HepG2 (cell line): ENCODE measurements at regions not wholly inside any gene's neighbourhood (a gene's known extent, or its start where the extent isn't known, plus 50 kb on each side); places are given as distances from the start of the nearest gene placed in this dataset.

Experiments
- ATAC-seq: fragments of 200-7000 bp; cut with Tn5 transposase; 3 replicates; pipeline ENCODE4 v1.9.1; 2020; ENCODE audit warnings: mild to moderate bottlenecking, moderate library complexity
- BruUV-seq: library from RNA; stranded (reverse); fragments of 400-500 nt; replicated peaks from 2 replicates; lab custom pipeline; 2021; lab: Mats Ljungman, UMichigan
- CTCF ChIA-PET: fragments of 300-600 bp; formaldehyde crosslinking; extraction: SDS; loops from one replicate; lab custom pipeline; 2021; ENCODE audit warnings: low total read pairs, inconsistent platforms, low intra/inter-chr PET ratio; lab: Yijun Ruan, JAX
- POLR2A ChIA-PET: fragments of 350-600 bp; sonication (Branson Sonifier 250); formaldehyde crosslinking; loops from one replicate; lab custom pipeline; 2020; ENCODE audit warnings: antibody characterized with exemption, inconsistent platforms; lab: Yijun Ruan, JAX
- DNase-seq: peaks from one replicate; pipeline ENCODE4 v3.0.0-alpha.2; 2015; ENCODE audit warnings: low spot score
- FAIRE-seq: peaks from 3 replicates; lab custom pipeline; 2011; peaks lifted over from hg19 to GRCh38; lab: Jason Lieb, UNC
- H2AFZ ChIP-seq: one replicate; pipeline ENCODE4 v1.6.1; 2011; ENCODE audit warnings: low read length, inconsistent platforms
- H3K27ac ChIP-seq: fragments of 300-600 bp; 3 replicates; pipeline ENCODE4 v1.8.0; 2011; ENCODE audit warnings: mixed run types, mild to moderate bottlenecking, mixed read lengths, low read length, inconsistent platforms; ENCODE audit not compliant: insufficient read depth; ENCODE audit errors: extremely low read length
- H3K27me3 ChIP-seq, 2 experiments: fragments of 200-600 bp in 1 of 2; 2 replicates in 1 of 2; 3 replicates in 1 of 2; pipeline versions ENCODE4 v1.6.0 to v1.8.0; 2011; ENCODE audit warnings: low read length in 2 of 2, mild to moderate bottlenecking in 2 of 2, moderate library complexity in 2 of 2, inconsistent platforms in 1 of 2; ENCODE audit not compliant: insufficient read depth in 2 of 2, control insufficient read depth in 1 of 2
- H3K36me3 ChIP-seq, 2 experiments: fragments of 200-600 bp in 1 of 2; replicated peaks in 1 of 2; 2 replicates in 1 of 2; 3 replicates in 1 of 2; pipeline versions ENCODE4 v1.5.1 to v1.8.0; 2011; ENCODE audit warnings: low read length in 2 of 2, inconsistent platforms in 1 of 2; ENCODE audit not compliant: insufficient read depth in 2 of 2, control insufficient read depth in 1 of 2
- H3K4me1 ChIP-seq: 2 replicates; pipeline ENCODE4 v1.5.1; 2012; ENCODE audit warnings: low read length, inconsistent platforms; ENCODE audit not compliant: insufficient read depth
- H3K4me2 ChIP-seq: 2 replicates; pipeline ENCODE4 v1.6.0; 2011; ENCODE audit warnings: low read depth, low read length, inconsistent platforms
- H3K4me3 ChIP-seq, 3 experiments: fragments of 200-600 bp in 1 of 3; sonication (generic), shearing (Covaris generic) in 1 of 3; replicated peaks in 1 of 3; 2 replicates each; pipeline ENCODE4 v1.5.1; 2011 to 2016; ENCODE audit warnings: low read length in 3 of 3, inconsistent platforms in 2 of 3, low read depth in 2 of 3, mild to moderate bottlenecking in 2 of 3, control low read depth in 1 of 3, mixed read lengths in 1 of 3; ENCODE audit not compliant: insufficient read depth in 1 of 3
- H3K79me2 ChIP-seq: one replicate; pipeline ENCODE4 v1.6.1; 2011; ENCODE audit warnings: low read length, inconsistent platforms; ENCODE audit not compliant: insufficient read depth
- H3K9ac ChIP-seq: 2 replicates; pipeline ENCODE4 v1.6.0; 2011; ENCODE audit warnings: mild to moderate bottlenecking, low read depth, low read length, inconsistent platforms; ENCODE audit not compliant: insufficient read depth
- H3K9me3 ChIP-seq: 2 replicates; pipeline ENCODE4 v1.5.1; 2012; ENCODE audit warnings: mild to moderate bottlenecking, low read length
- H4K20me1 ChIP-seq: 2 replicates; pipeline ENCODE4 v1.6.0; 2011; ENCODE audit warnings: inconsistent platforms, mild to moderate bottlenecking, low read length, moderate library complexity; ENCODE audit not compliant: insufficient read depth
- NBN ChIP-seq: fragments of 450-650 bp; conservative IDR thresholded peaks from 2 replicates; pipeline ENCODE4 v1.6.1; 2017
- ZKSCAN1 ChIP-seq: fragments of 150-350 bp; IDR thresholded peaks from 2 replicates; pipeline ENCODE4 v1.6.1; 2014; ENCODE audit warnings: low read length
- ZSCAN31 ChIP-seq: sonication (generic); formaldehyde crosslinking; IDR thresholded peaks from 2 replicates; pipeline ENCODE4 v1.5.0; 2020; ENCODE audit warnings: low read depth, mild to moderate bottlenecking, missing genetic modification reagents
- WGBS: methylation state at CpG from one replicate; pipeline ENCODE4 v1.1.6; 2017; ENCODE audit warnings: low lambda C conversion rate; 5-methylcytosine and 5-hydroxymethylcytosine counted together
- in situ Hi-C: cut with HindIII; loops from 2 replicates; pipeline ENCODE4 v1.10.0; 2017; ENCODE audit warnings: low pct_unique_long_range_greater_than_20kb; ENCODE audit not compliant: extremely low pct_ligation_motif_present
- intact Hi-C: fragments of 100-400 bp; cut with micrococcal nuclease; formaldehyde crosslinking; loops from one replicate; pipeline ENCODE4 v1.10.0; 2022; ENCODE audit not compliant: unreplicated experiment

DNA sequence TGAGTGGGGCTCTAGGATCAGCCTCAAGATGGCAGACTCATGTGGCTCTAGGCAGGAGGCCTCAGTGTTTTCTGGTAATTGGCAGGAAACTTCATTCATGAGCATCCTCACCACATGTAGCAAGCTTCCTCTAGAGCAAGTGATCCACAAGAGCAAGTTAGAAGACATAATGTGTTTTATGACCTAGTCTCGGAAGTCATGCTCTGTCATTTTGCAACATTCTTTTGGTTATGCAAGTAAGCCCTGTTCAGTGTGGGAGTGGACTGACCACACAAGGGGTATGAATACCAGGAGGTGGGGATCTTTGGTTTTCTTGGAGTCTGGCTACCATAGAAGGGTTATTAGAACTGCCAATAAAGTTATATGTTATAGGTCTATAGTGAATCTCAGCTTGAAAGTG lies 66.8 kb upstream of the STK39 start:
- CTCF ChIA-PET, result no interaction called here
- no peaks in the 10 kb centered on the region for H4K20me1 ChIP-seq
- FAIRE-seq (no peak), ATAC-seq (no peak)
- no peaks in the 10 kb centered on the region for H3K4me1 ChIP-seq
- no peak overlapping the region for H3K9ac ChIP-seq
- no peaks in the 10 kb centered on the region for H3K36me3 ChIP-seq
- WGBS, result 37% methylated on average over 1 of the region's 1 CpG
- H2AFZ ChIP-seq, result no peak overlapping the region
- TF ChIP-seq ZSCAN31 (CRISPR knock-in tag), result no peak
- TF ChIP-seq, all 625 proteins: peak for 0
- POLR2A ChIA-PET, result no interaction called here
- in situ Hi-C loops (no loop called here), intact Hi-C loops (no loop called here)
- no peak overlapping the region for H3K4me3 ChIP-seq
- no peaks in the 10 kb centered on the region for H3K9me3 ChIP-seq
- BruUV-seq, result no TSS peak
- H3K27me3 ChIP-seq, result no peaks in the 10 kb centered on the region; a peak in 1 of 5 replicates
- H3K79me2 ChIP-seq, result no peaks in the 10 kb centered on the region
- H3K27ac ChIP-seq, result no peak overlapping the region
- no peak for DNase-seq
- H3K4me2 ChIP-seq, result no peak overlapping the region

DNA sequence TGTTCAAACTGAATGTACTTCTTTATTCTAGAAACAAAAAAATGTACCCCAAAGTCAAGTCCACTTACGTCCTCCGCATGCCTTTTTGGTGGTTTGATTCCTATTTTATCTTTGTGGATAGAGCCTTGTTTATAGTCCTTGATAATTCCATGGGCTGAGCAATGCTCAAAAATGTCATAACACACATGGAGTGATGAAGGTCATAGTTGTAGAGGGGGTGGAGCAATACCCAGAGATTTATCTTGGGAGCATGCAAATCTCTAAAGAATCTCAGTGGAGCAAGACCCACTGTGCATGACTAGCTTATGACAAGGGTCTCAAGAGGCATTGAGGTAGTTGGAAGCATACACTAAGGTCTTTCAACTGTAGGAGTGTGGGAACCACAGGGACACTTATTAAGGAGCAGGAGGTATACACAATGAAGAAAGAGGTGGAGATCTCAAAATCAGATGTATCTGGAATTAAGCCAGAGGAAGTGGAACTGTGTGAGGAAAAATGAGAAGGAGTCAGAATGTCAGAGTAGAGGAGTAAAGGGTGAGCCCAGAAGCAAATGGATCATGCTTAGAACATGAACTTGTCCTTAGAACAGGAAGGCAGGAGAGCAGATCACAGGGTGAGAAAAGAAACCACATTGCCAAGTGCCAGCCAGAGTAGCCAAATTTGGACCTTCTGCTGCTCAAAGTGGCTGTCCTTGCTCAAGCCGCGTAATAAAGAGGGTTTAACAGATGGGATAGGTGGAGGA lies 68.1 kb upstream of the STK39 start:
- WGBS, result 81% methylated on average over 4 of the region's 4 CpGs
- CTCF ChIA-PET, result no interaction called here
- no peak overlapping the region for H3K4me3 ChIP-seq
- DNase-seq (no peak), FAIRE-seq (no peak), ATAC-seq (no peak)
- POLR2A ChIA-PET, result no interaction called here
- H3K4me2 ChIP-seq, result no peak overlapping the region
- no peaks in the 10 kb centered on the region for H3K36me3 ChIP-seq
- no TSS peak for BruUV-seq
- no peak overlapping the region for H3K27ac ChIP-seq
- no peaks in the 10 kb centered on the region for H3K9me3 ChIP-seq
- in situ Hi-C loops, result no loop called here
- no peak overlapping the region for H2AFZ ChIP-seq
- H3K9ac ChIP-seq, result no peak overlapping the region
- 0 out of 2 replicates have a peak, but pooled peaks have one; percentile 50 for TF ChIP-seq NBN
- no peak for TF ChIP-seq ZKSCAN1
- intact Hi-C loops, result no loop called here
- no peaks in the 10 kb centered on the region for H3K4me1 ChIP-seq
- H3K79me2 ChIP-seq, result no peaks in the 10 kb centered on the region
- H3K27me3 ChIP-seq, result no peaks in the 10 kb centered on the region
- no peaks in the 10 kb centered on the region for H4K20me1 ChIP-seq
